IMR-90 (cell line): ENCODE measurements at regions not wholly inside any gene's neighbourhood (a gene's known extent, or its start where the extent isn't known, plus 50 kb on each side); places are given as distances from the start of the nearest gene placed in this dataset.

Experiments
- ATAC-seq: fragments of 200-7000 bp; cut with Tn5 transposase; 2 replicates; pipeline ENCODE4 v1.9.1; 2020; ENCODE audit warnings: low read depth, mild to moderate bottlenecking, moderate library complexity
- BruUV-seq: library from RNA; stranded (reverse); fragments of 400-500 nt; replicated peaks from 2 replicates; lab custom pipeline; 2021; lab: Mats Ljungman, UMichigan
- CTCF ChIA-PET: fragments of 300-600 bp; formaldehyde crosslinking; extraction: SDS; loops from one replicate; lab custom pipeline; 2021; ENCODE audit warnings: antibody characterized with exemption; lab: Yijun Ruan, JAX
- POLR2A ChIA-PET: fragments of 300-600 bp; sonication (Branson Sonifier 250); formaldehyde crosslinking; loops from one replicate; lab custom pipeline; 2022; ENCODE audit warnings: antibody characterized with exemption; ENCODE audit not compliant: unreplicated experiment; lab: Charles Lee
- DNase-seq: peaks from one replicate; pipeline ENCODE4 v3.0.0; 2013
- H2AFZ ChIP-seq: replicated peaks from 2 replicates; pipeline ENCODE3; 2013; ENCODE audit warnings: low read length, mild to moderate bottlenecking; ENCODE audit not compliant: poor library complexity
- H2AK5ac ChIP-seq: 2 replicates; pipeline ENCODE4 v1.6.1; 2013; ENCODE audit warnings: low read depth, low read length, inconsistent platforms
- H2AK9ac ChIP-seq: replicated peaks from 2 replicates; pipeline ENCODE3; 2013; ENCODE audit warnings: mild to moderate bottlenecking, low read depth, low read length, moderate library complexity; ENCODE audit not compliant: poor library complexity
- H2BK120ac ChIP-seq: 2 replicates; pipeline ENCODE4 v1.6.1; 2013; ENCODE audit warnings: low read depth, low read length, inconsistent platforms
- H2BK15ac ChIP-seq: 3 replicates; pipeline ENCODE4 v1.6.1; 2013; ENCODE audit warnings: low read depth, low read length, inconsistent platforms
- H2BK20ac ChIP-seq: 2 replicates; pipeline ENCODE4 v1.6.1; 2013; ENCODE audit warnings: low read depth, mild to moderate bottlenecking, inconsistent platforms, low read length, moderate library complexity
- H2BK5ac ChIP-seq: 2 replicates; pipeline ENCODE4 v1.6.1; 2013; ENCODE audit warnings: mild to moderate bottlenecking, low read depth, low read length, inconsistent platforms; ENCODE audit not compliant: poor library complexity, severe bottlenecking
- H3K14ac ChIP-seq: replicated peaks from 2 replicates; pipeline ENCODE4 v1.6.1; 2013; ENCODE audit warnings: low read depth, low read length, inconsistent platforms
- H3K18ac ChIP-seq: 2 replicates; pipeline ENCODE4 v1.6.1; 2013; ENCODE audit warnings: low read depth, low read length, control low read depth
- H3K23ac ChIP-seq: 2 replicates; pipeline ENCODE4 v1.6.1; 2013; ENCODE audit warnings: low read depth, low read length, inconsistent platforms
- H3K27ac ChIP-seq: 2 replicates; pipeline ENCODE4 v1.5.1; 2013; ENCODE audit warnings: mild to moderate bottlenecking, control low read depth, low read length; ENCODE audit not compliant: insufficient read depth
- H3K27me3 ChIP-seq: 2 replicates; pipeline ENCODE4 v1.6.1; 2013; ENCODE audit warnings: low read length; ENCODE audit not compliant: control insufficient read depth, insufficient read depth
- H3K36me3 ChIP-seq: 2 replicates; pipeline ENCODE4 v1.6.1; 2013; ENCODE audit warnings: low read length, mixed read lengths; ENCODE audit not compliant: control insufficient read depth, insufficient read depth
- H3K4ac ChIP-seq: 2 replicates; pipeline ENCODE4 v1.6.1; 2013; ENCODE audit warnings: low read depth, low read length, inconsistent platforms
- H3K4me1 ChIP-seq: 2 replicates; pipeline ENCODE4 v1.6.1; 2013; ENCODE audit warnings: low read length, mixed read lengths; ENCODE audit not compliant: control insufficient read depth, insufficient read depth
- H3K4me2 ChIP-seq: 2 replicates; pipeline ENCODE4 v1.6.1; 2013; ENCODE audit warnings: low read depth, mild to moderate bottlenecking, control low read depth, low read length, moderate library complexity
- H3K4me3 ChIP-seq: 2 replicates; pipeline ENCODE4 v1.5.1; 2013; ENCODE audit warnings: low read depth, mild to moderate bottlenecking, control low read depth, low read length, moderate library complexity; ENCODE audit not compliant: insufficient read depth
- H3K56ac ChIP-seq: 2 replicates; pipeline ENCODE4 v1.6.1; 2013; ENCODE audit warnings: low read length, inconsistent platforms; ENCODE audit not compliant: insufficient read depth; ENCODE audit errors: extremely low read depth
- H3K79me1 ChIP-seq, 2 experiments: 2 replicates each; pipeline ENCODE4 v1.6.1; 2013; ENCODE audit warnings: low read length in 2 of 2, inconsistent platforms in 1 of 2, low read depth in 1 of 2
- H3K9ac ChIP-seq: 2 replicates; pipeline ENCODE4 v1.6.1; 2013; ENCODE audit warnings: low read depth, low read length, control low read depth
- H3K9me1 ChIP-seq: 2 replicates; pipeline ENCODE4 v1.6.1; 2013; ENCODE audit warnings: low read length, inconsistent platforms; ENCODE audit not compliant: insufficient read depth
- H3K9me3 ChIP-seq: 2 replicates; pipeline ENCODE4 v1.6.1; 2013; ENCODE audit warnings: low read length; ENCODE audit not compliant: control insufficient read depth, insufficient read depth
- H4K20me1 ChIP-seq: 2 replicates; pipeline ENCODE4 v1.6.1; 2013; ENCODE audit warnings: low read length, inconsistent platforms; ENCODE audit not compliant: insufficient read depth
- H4K5ac ChIP-seq: 2 replicates; pipeline ENCODE4 v1.6.1; 2013; ENCODE audit warnings: mild to moderate bottlenecking, low read depth, low read length, control low read depth
- H4K8ac ChIP-seq, 2 experiments: 2 replicates each; pipeline ENCODE4 v1.6.1; 2013; ENCODE audit warnings: low read depth in 2 of 2, low read length in 2 of 2, control low read depth in 1 of 2, inconsistent platforms in 1 of 2
- H4K91ac ChIP-seq: 2 replicates; pipeline ENCODE4 v1.6.1; 2013; ENCODE audit warnings: low read depth, low read length, inconsistent platforms; ENCODE audit not compliant: insufficient read depth
- BHLHE40 ChIP-seq: fragments of 150-350 bp; IDR thresholded peaks from 2 replicates; pipeline ENCODE4 v1.6.1; 2016; ENCODE audit warnings: mild to moderate bottlenecking, low read depth, low read length
- CEBPB ChIP-seq: IDR thresholded peaks from 2 replicates; pipeline ENCODE4 v1.6.1; 2012; ENCODE audit warnings: low read depth, low read length, improper control_type of control experiment
- CHD1 ChIP-seq: IDR thresholded peaks from 2 replicates; pipeline ENCODE4 v1.6.1; 2012; ENCODE audit warnings: low read depth, low read length, improper control_type of control experiment
- CTCF ChIP-seq: conservative IDR thresholded peaks from 2 replicates; pipeline ENCODE4 v1.5.1; 2012; ENCODE audit warnings: mild to moderate bottlenecking, low read depth, low read length, improper control_type of control experiment
- FOS ChIP-seq: fragments of 150-350 bp; IDR thresholded peaks from 2 replicates; pipeline ENCODE4 v1.6.1; 2016; ENCODE audit warnings: low read depth, low read length
- MAFK ChIP-seq: IDR thresholded peaks from 2 replicates; pipeline ENCODE4 v1.6.1; 2012; ENCODE audit warnings: low read depth, low read length, improper control_type of control experiment
- MAZ ChIP-seq: IDR thresholded peaks from 2 replicates; pipeline ENCODE4 v1.6.1; 2012; ENCODE audit warnings: low read depth, mild to moderate bottlenecking, low read length, improper control_type of control experiment, moderate library complexity, borderline replicate concordance
- MXI1 ChIP-seq: IDR thresholded peaks from 2 replicates; pipeline ENCODE4 v1.6.1; 2012; ENCODE audit warnings: low read depth, mild to moderate bottlenecking, low read length, moderate library complexity, borderline replicate concordance
- NFE2L2 ChIP-seq: fragments of 150-350 bp; IDR thresholded peaks from 2 replicates; pipeline ENCODE4 v1.6.1; 2016; ENCODE audit warnings: low read depth, mild to moderate bottlenecking, low read length
- POLR2A ChIP-seq: IDR thresholded peaks from 2 replicates; pipeline ENCODE4 v1.6.1; 2012; ENCODE audit warnings: mild to moderate bottlenecking, low read depth, low read length
- RAD21 ChIP-seq: IDR thresholded peaks from 2 replicates; pipeline ENCODE4 v1.6.1; 2012; ENCODE audit warnings: low read length, improper control_type of control experiment
- RCOR1 ChIP-seq: IDR thresholded peaks from 2 replicates; pipeline ENCODE4 v1.6.1; 2012; ENCODE audit warnings: mild to moderate bottlenecking, low read length, improper control_type of control experiment; ENCODE audit not compliant: insufficient replicate concordance
- RFX5 ChIP-seq: IDR thresholded peaks from 2 replicates; pipeline ENCODE4 v1.8.0; 2012; ENCODE audit warnings: low read depth, mild to moderate bottlenecking, low read length, moderate library complexity
- SMC3 ChIP-seq: fragments of 150-350 bp; IDR thresholded peaks from 2 replicates; pipeline ENCODE4 v1.6.1; 2016; ENCODE audit warnings: low read depth, mild to moderate bottlenecking, antibody characterized with exemption, low read length, moderate library complexity
- USF2 ChIP-seq: fragments of 150-350 bp; IDR thresholded peaks from 2 replicates; pipeline ENCODE4 v1.6.1; 2017; ENCODE audit warnings: mild to moderate bottlenecking, antibody characterized with exemption, low read length, low read depth
- WGBS, 2 experiments: methylation state at CpG; one replicate each; pipeline versions ENCODE4 v1.1.5 to v1.1.7; 2013; ENCODE audit warnings: missing lambda C conversion rate in 2 of 2; ENCODE audit not compliant: insufficient read length in 1 of 2; ENCODE audit errors: extremely low coverage in 2 of 2; 5-methylcytosine and 5-hydroxymethylcytosine counted together
- dilution Hi-C: fragments of 300-500 bp; cut with HindIII; formaldehyde crosslinking; loops from one replicate; pipeline ENCODE4 v1.14.3; 2018; ENCODE audit warnings: low sequenced_read_pairs; ENCODE audit not compliant: unreplicated experiment
- in situ Hi-C: fragments of 300-500 bp; cut with MboI; formaldehyde crosslinking; loops from 3 replicates; pipeline ENCODE4 v1.14.3; 2019; ENCODE audit warnings: low sequenced_read_pairs, inconsistent platforms, mixed read lengths
- intact Hi-C: fragments of 100-400 bp; cut with micrococcal nuclease; formaldehyde crosslinking; loops from 2 replicates; pipeline ENCODE4 v1.10.0; 2022

DNA sequence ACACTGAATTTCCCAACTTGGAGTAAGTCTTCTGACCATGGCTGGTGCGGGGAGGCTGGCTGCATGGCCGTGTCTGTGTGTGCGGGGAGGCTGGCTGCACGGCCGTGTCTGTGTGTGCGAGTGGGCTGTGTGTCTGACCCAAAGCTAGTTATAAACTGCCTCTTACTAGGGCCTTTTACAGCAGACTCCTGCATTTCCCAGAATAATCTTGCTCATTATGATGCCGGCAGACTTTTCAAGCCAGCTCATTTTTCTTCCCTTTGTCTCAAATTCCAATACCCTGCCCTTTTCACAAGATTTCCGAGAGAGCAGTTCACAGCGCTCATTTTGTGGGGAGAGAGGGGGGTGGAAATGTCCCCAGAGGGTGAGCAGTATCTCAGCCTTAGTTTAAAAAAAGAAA lies 470.7 kb upstream of the BRINP1 start:
- no peak for TF ChIP-seq RCOR1
- TF ChIP-seq RAD21, result no peak
- TF ChIP-seq CTCF, result no peak
- no peak for TF ChIP-seq USF2
- TF ChIP-seq BHLHE40, result no peak
- TF ChIP-seq RFX5, result no peak
- TF ChIP-seq POLR2A, result no peak
- TF ChIP-seq MAZ, result no peak
- no peak for TF ChIP-seq SMC3
- TF ChIP-seq MAFK, result no peak
- TF ChIP-seq NFE2L2, result no peak
- no peak for TF ChIP-seq CEBPB
- TF ChIP-seq CHD1, result no peak
- no peak for TF ChIP-seq MXI1
- no peak for TF ChIP-seq FOS
- Histone ChIP-seq H4K91ac (no peak overlapping the region), H3K23ac (no peak overlapping the region), H3K9me3 (peaks cover 5% of the 10 kb centered on the region), H3K4me1 (no peaks in the 10 kb centered on the region), H3K36me3 (no peaks in the 10 kb centered on the region), H3K4me3 (no peak overlapping the region), H3K14ac (no peak overlapping the region), H3K4ac (no peak overlapping the region), H4K8ac (no peak overlapping the region), H3K9ac (no peak overlapping the region), H3K27me3 (no peaks in the 10 kb centered on the region), H3K9me1 (no peaks in the 10 kb centered on the region), H2AK9ac (no peak overlapping the region), H2BK15ac (no peak overlapping the region), H3K56ac (no peak overlapping the region), H2BK120ac (no peak overlapping the region), H3K4me2 (no peak overlapping the region), H3K79me1 (no peaks in the 10 kb centered on the region), H4K5ac (no peak overlapping the region), H2BK5ac (no peak overlapping the region), H2AFZ (no peak overlapping the region), H3K18ac (no peak overlapping the region), H2BK20ac (no peak overlapping the region), H4K20me1 (no peaks in the 10 kb centered on the region), H2AK5ac (no peak overlapping the region), H3K27ac (no peak overlapping the region)
- in situ Hi-C loops (no loop called here), dilution Hi-C loops (no loop called here), intact Hi-C loops (no loop called here)
- BruUV-seq, result no TSS peak
- DNase-seq (no peak), ATAC-seq (no peak)
- no CpG with 5 or more reads among the region's 9 CpGs for WGBS, 2 experiments
- ChIA-PET POLR2A (no interaction called here), CTCF (no interaction called here)
